ENCODE measurements at regions not wholly inside any gene's neighbourhood (a gene's known extent, or its start where the extent isn't known, plus 50 kb on each side); places are given as distances from the start of the nearest gene placed in this dataset.
"Not testable (repeated sequence)": the region's sequence is repeated elsewhere in the genome, so short reads cannot be mapped to it uniquely, and the experiment has no call there.

GRCh38 chr2:184162426-184162825 is 435.9 kb upstream of the ZNF804A start:
- DNase-seq, result no peak

- not testable (repeated sequence) for DNase-seq
These were observed 429.5 kb upstream of the ZNF804A start for GRCh38 chr2:184168823-184169222.

- no peak for DNase-seq
These were observed 429.0 kb upstream of the ZNF804A start for GRCh38 chr2:184169366-184169765.

GRCh38 chr2:184174493-184175104 is 423.7 kb upstream of the ZNF804A start:
- no peak for DNase-seq

GRCh38 chr2:184178229-184178628 is 420.1 kb upstream of the ZNF804A start:
- DNase-seq, result no peak

GRCh38 chr2:184186436-184186835 is 411.9 kb upstream of the ZNF804A start:
- DNase-seq, result no peak

GRCh38 chr2:184187421-184187971 is 410.8 kb upstream of the ZNF804A start:
- DNase-seq, result no peak

- no peak for DNase-seq
These were observed 407.6 kb upstream of the ZNF804A start for GRCh38 chr2:184190725-184191124.

- DNase-seq, result no peak
These were observed 405.7 kb upstream of the ZNF804A start for GRCh38 chr2:184192649-184193048.

GRCh38 chr2:184197413-184197812 is 400.9 kb upstream of the ZNF804A start:
- no peak for DNase-seq

GRCh38 chr2:184198791-184199190 is 399.5 kb upstream of the ZNF804A start:
- not testable (repeated sequence) for DNase-seq

- no peak for DNase-seq
These were observed 399.1 kb upstream of the ZNF804A start for GRCh38 chr2:184199274-184199673.

GRCh38 chr2:184201246-184201645 is 397.1 kb upstream of the ZNF804A start:
- no peak for DNase-seq

- DNase-seq, result no peak
These were observed 394.7 kb upstream of the ZNF804A start for GRCh38 chr2:184203661-184204060.

GRCh38 chr2:184205048-184205596 is 393.2 kb upstream of the ZNF804A start:
- DNase-seq, result no peak

GRCh38 chr2:184206045-184206444 is 392.3 kb upstream of the ZNF804A start:
- DNase-seq, result no peak

GRCh38 chr2:184210329-184210728 is 388.0 kb upstream of the ZNF804A start:
- no peak for DNase-seq

- no peak for DNase-seq
These were observed 382.6 kb upstream of the ZNF804A start for GRCh38 chr2:184215745-184216144.

- no peak for DNase-seq
These were observed 341.7 kb upstream of the ZNF804A start for GRCh38 chr2:184256611-184257010.

GRCh38 chr2:184261331-184261730 is 337.0 kb upstream of the ZNF804A start:
- DNase-seq, result no peak

GRCh38 chr2:184261818-184262217 is 336.5 kb upstream of the ZNF804A start:
- no peak for DNase-seq

- DNase-seq, result no peak
These were observed 329.3 kb upstream of the ZNF804A start for GRCh38 chr2:184268900-184269477.

- DNase-seq, result no peak
These were observed 327.7 kb upstream of the ZNF804A start for GRCh38 chr2:184270660-184271059.

- no peak for DNase-seq
These were observed 326.3 kb upstream of the ZNF804A start for GRCh38 chr2:184272056-184272455.
